HK-2 (cell line): ENCODE measurements at regions not wholly inside any gene's neighbourhood (a gene's known extent, or its start where the extent isn't known, plus 50 kb on each side); places are given as distances from the start of the nearest gene placed in this dataset.
"Not testable (repeated sequence)": the region's sequence is repeated elsewhere in the genome, so short reads cannot be mapped to it uniquely, and the experiment has no call there.

ENCODE experiments used
- DNase-seq: peaks from one replicate; pipeline ENCODE4 v3.0.0-alpha.2; 2018; ENCODE audit not compliant: unreplicated experiment

DNA sequence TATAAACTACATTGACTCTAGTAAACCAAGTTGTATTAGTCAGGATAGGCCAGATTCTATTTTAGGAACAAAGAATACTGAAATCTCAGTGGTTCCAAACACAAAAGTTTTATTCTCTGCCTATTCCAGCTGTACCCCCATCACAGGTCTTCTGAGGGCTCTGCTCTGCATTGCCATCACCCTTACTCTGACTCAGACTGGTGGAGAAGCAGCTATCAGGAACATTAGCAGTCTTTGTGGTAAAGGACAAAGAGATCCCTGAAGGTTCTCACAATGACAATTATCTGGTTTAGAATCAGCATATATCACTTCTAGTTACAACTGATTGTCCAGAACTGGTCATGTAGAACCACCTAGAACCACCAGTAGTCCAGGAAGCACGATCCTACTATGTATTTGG, 251.1 kb downstream of the GLUD2 start:
- DNase-seq, result no peak

DNA sequence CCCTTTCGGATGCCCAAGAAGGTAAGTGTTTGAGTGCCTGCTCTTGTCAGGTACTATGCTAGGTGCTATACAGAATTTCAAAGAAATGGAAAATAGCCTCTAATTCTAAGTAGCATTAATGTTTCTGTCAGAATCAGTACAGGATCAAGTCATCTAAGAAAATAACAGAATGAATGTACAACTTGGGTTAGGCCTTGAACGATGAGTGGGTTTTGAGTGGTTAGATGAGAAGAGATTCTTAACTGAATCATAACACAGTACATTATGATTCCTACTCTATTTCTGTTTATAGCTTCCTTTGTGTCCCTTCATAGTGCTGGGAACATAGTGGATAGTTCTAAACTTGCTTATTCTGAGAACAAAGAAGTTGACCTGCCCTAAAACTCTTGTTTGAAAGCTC, 253.9 kb downstream of the GLUD2 start:
- no peak for DNase-seq

DNA sequence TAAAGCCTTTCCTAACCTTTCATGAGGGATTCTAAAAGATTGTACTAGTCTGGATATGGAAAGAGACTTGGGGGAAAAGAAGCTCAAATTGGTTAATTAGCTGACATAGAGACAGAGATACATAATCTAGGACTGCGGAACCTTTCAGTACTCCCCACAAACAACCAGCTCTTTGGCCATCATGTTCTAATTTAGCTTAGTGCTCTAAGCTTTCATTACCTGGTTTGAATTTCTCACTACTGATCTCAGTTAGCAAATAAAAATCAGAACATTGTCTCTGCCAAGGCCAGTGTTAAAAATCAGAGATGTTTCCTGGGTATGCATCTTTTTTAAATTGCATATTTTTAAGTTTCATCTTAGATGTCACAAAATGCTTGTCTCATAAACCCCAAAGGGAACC, 254.4 kb downstream of the GLUD2 start:
- DNase-seq, result no peak

DNA sequence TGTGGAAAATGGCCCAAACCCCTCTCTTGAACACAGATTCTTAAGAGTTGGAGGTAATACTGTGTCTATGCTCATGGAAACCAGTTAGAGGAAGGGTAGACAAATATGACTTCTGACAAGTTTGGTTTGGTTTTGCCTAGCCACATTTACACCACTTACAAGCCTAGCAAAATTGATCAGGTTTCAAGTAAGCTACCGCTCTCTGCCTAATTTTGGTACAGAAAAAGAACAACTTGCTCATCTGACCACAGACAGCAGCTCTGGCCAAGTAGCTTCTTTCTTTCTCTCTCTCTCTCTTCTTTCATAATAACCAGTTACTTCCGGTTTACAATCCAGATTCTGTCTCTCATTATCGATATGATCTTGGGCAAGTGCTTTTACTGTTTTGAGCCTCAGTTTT, 260.0 kb downstream of the GLUD2 start:
- DNase-seq, result no peak

DNA sequence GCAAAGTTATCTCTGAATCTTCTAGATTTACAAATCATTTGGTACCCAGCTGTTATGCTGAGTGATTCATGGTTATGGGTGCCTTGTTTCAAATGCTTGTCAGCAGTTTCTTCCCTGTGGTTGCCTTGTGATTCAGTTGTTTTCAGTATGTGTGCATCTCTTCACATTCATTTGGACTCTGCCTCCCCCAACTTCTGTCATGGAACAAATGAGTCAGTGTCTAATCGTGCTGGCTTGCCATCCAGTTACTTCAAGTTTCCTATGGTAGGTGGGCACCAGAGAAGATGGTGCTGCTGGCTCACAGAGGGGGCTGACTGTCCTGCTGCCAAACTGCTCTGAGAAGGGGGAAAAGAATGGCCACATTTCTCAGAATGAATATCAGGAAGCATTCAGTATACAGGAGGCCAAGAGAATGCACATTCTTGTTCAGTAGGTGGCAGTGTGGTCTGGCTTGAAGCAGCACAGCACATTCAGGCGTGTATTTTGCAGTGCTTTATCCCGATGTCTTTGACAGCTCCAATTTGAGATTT, 260.9 kb downstream of the GLUD2 start:
- peak; percentile 32 for DNase-seq

DNA sequence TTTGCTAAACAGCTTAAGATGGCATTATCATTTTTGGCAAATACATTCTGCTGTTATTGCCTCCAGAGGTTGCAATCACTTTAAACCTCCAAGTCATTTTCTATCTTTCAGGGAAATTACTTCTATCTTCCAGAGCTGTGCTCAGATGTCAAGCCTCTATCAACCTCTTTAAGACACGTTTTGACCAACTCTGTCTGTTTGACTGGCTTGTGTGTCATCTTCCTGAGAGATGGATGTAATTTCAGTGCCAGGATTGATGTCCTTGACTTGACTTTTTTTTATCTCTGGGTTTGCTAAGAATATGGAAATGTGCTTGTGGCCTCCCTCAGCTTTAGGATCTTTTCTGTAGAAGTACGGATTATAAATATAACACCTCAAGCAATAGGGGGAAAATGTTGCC, 263.4 kb downstream of the GLUD2 start:
- no peak for DNase-seq

DNA sequence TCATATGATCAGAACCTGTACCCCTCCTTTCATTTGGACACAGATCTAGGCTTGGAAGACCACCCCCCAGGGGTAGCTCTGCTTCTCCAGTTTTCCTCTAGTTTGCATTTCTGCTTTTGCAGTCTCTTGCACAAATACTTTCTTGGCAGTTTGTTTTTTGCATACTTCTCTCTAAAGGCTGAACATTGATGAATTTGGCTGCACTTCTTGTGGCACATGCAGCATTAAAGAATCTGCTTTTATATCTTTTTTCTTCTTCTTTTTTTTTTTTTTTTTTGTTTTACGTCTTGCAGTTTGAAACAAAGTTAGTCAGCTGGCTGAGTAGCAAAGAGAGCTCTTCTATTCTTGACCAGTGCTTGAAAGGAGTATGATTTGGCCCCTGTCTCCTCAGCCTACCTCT, 273.0 kb downstream of the GLUD2 start:
- no peak for DNase-seq

DNA sequence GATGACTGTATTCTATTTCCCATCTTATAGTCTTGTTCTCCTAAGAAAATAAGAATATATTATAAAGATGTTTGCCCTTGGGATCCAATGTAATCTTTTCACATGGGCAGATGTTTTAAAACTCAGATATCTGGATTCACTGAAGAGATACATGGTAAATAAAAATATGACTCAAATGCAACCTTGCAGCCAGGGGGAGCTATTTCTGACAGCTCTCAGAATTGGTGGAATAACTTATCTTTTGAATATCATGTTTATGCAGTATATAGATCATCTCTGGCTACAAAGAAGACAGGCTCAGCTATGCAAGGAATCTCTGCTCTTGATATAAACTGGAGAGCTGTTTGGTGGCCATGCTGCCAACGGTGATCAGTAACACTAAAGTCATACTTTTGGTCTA, 274.7 kb downstream of the GLUD2 start:
- no peak for DNase-seq

DNA sequence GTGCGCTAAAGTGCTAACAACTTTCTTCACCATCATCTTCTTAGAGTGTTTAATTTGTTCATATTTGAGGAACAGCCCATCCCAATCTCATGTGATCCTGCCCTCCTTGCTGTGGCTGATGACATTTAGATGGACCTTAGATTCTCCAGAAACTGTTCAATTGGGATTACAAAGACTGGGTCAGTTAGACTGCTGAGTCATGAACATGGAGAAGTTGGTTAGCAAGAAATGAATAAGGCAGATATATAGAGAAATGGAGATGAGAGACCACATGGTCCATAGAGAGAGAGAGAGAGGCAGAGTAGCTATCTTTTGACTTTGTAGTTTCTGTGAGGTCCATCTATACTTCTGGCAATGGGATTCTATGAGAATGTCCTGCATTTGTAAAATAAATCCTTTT, 275.9 kb downstream of the GLUD2 start:
- no peak for DNase-seq

DNA sequence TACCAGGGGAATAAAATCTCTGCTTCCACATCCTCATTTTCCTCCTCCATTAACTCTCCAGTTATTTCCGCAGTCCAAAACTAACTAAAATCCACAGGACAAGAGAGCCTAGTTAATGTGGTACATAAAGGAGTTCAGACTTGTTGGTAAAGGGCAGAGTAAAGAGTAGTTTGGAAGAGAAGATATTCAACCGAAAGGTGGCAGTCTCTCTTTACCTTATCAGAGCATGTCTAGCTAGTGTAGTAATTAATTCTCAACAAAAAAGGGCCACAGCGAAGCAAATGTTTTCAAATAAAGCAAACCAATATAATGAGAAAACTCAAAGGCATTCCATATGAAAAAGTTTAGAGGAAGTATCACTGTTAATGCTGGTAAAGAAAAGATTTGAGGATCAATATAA, 286.5 kb downstream of the GLUD2 start:
- DNase-seq, result no peak

DNA sequence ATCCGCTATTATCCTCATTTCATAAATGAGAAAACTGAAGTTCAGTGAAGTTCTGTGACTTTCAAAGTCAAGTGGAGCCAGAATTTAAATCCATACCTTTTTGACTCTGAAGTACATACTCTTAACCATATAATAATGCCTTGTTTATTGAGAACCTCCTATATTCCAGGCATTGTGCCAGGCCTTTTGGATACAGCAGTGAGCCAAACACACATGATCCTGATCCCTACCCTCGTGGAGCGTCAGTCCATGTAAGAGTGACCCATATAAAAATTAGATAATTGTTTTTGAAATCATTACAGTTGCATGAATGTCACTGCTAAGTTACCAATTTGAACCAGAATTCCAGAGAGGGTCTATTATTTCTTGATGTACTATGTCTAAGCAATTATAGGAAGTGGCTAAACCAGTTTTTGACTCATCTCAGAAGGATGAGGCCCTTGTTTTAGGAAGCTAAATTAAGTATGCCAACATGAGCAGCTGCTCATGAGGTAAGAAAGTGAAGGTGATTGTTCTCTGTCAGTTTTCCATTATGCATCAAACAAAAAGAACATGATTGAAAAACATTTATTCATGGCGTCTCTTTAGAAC, 289.5 kb downstream of the GLUD2 start:
- DNase-seq, result no peak

DNA sequence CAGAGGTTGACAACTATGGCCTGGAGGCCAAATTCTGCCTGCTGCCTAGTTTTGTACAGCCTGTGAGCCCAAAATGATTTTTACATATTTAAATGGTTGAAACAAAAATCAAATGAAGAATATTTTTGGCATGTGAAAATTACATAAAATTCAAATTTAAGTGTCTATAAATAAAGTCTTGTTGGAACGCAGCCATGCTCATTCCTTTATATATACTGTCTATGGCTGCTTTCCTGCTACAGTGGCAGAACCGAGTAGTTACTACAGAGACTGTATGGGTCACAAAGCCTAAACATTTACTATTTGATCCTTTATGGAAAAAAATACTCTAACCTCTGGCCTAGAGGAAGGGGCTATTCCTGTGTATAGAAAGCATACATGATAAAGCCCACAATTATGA, 290.4 kb downstream of the GLUD2 start:
- no peak for DNase-seq

DNA sequence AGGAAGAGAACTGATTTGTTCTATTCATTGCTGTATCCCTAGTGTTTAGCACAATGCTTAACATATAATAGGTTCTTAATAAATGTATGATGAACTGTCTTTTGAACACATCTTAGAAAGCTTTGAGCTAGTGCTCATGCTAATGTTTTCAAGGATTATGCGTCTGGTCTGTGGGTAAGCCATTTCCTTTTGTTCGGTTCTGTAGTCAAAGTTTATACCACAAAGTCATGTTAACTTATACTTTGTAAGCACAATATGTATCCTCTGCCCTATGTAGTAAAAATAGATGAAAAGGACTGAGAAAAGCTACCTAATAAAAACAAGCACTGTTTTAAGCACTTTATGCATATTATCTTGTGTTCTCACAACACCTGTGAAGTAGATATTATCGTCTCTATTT, 301.9 kb downstream of the GLUD2 start:
- DNase-seq, result no peak

DNA sequence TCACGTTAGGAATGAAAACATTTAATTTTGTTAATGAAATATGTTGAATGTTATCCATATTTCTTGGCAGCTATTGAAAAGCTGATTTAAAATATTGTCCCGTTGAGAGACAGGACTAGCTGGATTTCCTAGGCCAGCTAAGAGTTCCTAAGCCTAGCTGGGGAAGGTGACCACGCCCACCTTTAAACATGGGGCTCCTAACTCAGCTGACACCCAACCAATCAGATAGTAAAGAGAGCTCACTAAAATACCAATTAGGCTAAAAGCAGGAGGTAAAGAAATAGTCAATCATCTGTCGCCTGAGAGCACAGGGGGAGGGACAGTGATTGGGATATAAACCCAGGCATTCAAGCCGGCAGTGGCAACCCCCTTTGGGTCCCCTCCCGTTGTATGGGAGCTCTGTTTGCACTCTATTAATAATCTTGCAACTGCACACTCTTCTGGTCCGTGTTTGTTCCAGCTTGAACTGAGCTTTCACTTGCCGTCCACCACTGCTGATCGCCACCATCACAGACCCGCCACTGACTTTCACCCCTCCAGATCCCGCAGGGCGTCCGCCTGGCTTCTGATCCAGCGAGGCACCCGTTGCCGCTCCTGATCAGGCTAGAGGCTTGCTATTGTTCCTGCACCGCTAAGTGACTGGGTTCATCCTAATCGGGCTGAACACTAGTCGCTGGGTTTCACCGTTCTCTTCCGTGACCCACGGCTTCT, 308.9 kb downstream of the GLUD2 start:
- no peak for DNase-seq

DNA sequence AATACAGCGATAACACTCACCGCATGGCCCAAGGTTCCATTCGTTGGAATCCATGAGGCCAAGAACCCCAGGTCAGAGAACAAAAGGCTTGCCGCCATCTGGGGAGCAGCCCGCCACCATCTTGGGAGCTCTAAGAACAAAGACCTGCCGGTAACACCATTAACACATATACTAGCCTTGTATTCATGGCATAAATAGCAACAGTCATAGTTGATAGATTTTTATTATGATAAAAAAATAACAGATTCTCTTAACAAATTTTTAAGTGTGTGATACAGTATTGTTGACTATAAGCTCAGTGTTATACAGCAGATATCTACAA, 309.4 kb downstream of the GLUD2 start:
- DNase-seq, result no peak

DNA sequence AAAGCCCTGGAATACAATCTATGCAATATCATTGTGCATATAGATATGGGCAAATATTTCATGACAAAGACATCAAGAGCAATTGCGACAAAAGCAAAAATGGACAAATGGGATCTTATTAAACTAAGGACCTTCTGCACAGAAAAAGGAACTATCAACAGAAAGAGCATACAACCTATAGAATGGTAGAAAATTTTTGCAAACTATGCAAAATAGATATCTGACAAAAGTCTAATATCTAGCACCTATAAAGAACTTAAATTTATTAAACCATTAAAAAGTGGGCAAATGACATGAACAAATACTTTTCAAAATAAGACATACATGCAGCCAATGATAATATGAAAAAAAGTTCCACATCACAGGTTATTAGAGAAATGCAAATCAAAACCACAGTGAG, 312.9 kb downstream of the GLUD2 start:
- no peak for DNase-seq

DNA sequence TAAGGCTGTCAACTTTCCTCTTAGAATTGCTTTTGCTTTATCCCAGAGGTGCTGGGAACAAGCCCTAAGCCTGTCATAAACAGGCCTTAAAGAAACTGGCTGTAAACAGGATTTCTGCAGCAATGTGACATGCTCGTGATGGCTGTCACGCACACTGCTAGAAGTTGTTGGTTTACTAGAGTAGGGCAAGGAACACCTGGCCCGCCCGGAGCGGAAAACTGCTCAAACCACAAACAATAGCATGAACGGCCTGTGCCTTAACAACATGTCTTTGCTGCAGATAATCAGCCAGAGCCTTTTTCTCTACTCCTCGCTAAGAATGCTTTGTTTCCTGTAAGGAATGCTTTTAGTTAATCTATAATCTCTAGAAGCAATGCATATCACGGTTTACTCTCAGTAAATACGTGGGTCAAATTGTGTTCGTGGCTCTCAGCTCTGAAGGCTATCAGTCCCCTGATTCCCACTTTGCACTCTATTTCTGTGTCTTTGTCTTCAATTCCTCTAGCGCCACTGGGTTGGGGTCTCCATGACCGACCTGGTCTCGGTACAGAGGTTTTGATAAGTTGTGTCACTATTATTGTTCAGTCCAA, 318.3 kb downstream of the GLUD2 start:
- DNase-seq, result no peak

DNA sequence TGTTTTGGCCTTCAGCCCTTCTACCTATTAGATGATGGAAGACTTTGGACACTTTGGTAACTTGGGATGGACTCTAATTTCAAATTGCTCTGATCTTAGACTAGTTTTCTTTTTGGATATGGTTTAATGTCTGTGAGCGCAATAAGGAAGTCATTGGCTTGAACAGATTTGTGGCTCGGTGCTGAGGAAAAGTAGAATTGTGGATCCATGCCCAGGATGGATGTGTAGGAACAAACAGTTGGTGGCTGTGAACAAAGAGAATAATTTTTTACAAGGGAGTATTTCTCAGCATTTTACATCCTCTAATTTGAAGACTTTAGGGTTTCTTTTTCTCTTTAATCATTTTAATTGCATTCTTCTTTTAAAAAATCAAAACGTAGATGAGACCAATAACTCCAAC, 327.1 kb downstream of the GLUD2 start:
- no peak for DNase-seq

DNA sequence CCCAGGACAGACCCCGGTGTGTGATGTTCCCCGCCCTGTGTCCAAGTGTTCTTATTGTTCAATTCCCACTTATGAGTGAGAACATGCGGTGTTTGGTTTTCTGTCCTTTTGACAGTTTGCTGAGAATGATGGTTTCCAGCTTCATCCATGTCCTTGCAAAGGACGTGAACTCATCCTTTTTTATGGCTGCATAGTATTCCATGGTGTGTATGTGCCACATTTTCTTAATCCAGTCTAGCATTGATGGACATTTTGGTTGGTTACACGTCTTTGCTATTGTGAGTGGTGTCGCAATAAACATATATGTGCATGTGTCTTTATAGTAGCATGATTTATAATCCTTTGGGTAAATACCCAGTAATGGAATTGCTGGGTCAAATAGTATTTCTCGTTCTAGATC, 334.5 kb downstream of the GLUD2 start:
- DNase-seq, result not testable (repeated sequence)

DNA sequence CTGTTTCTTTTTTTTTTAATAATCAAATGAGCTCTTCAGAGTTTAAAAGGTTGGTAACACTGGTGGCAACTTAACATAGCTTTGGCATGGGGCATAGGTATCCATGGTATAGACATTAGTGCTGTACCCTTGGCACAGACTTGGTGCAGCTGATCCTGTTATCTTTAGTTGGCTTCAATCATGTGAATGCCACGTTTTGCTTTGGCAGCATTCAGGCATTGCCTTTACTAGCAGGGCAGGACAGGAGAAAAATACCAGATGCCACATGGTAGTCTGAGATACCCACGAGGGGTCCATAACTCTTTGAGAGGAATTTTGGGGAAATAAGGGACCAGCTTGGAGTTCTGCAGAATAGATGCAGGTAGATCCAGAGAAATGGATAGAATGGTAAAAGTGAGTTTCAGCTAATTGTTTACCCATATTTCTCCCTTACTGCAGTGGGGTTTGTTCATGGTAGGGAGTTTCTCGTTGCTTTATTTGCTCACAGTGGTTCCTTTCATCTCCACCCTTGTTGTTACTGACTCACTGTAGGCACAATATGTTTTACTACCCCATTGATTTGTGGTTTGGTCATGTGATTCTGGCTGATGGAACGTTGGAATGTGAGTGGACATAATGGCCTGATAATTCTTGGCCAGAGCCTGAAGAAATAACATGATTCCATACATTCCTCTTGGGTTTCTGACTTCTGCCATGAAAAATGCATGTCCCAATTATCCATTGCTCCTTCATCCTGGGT, 342.7 kb downstream of the GLUD2 start:
- DNase-seq, result no peak

DNA sequence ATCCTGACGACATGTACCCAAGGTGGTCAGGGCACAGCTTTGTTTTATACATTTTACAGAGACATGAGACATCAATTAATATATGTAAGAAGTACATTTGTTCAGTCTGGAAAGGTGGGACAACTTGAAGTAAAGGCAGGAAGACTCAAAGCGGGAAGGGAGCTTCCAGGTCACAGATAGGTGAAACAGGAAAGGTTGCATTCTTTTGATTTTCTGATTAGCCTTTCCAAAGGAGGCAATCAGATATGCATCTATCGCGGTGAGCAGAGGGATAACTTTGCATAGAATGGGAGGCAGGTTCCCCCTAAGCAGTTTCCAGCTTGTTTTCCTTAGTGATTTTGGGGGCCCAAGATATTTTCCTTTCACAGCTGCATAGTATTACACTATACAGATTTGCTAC, 358.4 kb downstream of the GLUD2 start:
- no peak for DNase-seq

DNA sequence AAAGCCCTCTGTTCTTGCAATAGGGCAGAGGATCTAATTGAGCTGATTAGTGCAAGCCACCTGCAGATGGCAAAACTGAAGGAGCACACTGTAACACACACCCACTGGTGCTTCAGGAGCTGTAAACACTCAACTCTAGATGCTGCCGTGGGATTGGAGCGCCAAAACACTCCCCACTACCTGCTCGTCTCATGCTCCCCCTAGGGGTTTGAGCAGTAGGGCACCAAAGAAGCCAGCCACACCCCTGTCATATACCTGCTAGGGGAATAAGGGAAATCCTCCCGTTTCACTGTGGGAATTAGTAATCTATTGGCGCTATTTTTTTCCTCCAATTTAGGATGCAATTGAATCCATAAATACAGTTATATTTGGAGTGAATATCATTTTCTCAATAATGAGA, 360.2 kb downstream of the GLUD2 start:
- no peak for DNase-seq

DNA sequence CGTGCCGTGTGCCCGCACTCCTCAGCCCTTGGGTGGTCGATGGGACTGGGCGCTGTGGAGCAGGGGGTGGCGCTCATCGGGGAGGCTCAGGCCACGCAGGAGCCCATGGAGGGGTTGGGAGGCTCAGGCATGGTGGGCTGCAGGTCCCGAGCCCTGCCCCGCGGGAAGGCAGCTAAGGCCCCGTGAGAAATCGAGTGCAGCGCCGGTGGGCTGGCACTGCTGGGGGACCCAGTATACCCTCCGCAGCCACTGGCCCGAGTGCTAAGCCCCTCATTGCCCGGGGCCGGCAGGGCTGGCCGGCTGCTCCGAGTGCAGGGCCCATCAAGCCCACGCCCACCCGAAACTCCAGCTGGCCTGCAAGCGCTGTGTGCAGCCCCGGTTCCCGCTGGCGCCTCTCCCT, 384.1 kb downstream of the GLUD2 start:
- DNase-seq, result not testable (repeated sequence)
